Endothelial cell of umbilical vein (primary cell): ENCODE measurements at regions not wholly inside any gene's neighbourhood (a gene's known extent, or its start where the extent isn't known, plus 50 kb on each side); places are given as distances from the start of the nearest gene placed in this dataset.

Experiments
- BruUV-seq: library from RNA; stranded (reverse); fragments of 400-500 nt; replicated peaks from 2 replicates; lab custom pipeline; 2021; lab: Mats Ljungman, UMichigan
- CTCF ChIA-PET: fragments of 300-600, 350-600 bp; sonication (Branson Sonifier 250); formaldehyde crosslinking; loops from one replicate; lab custom pipeline; 2021; ENCODE audit warnings: antibody characterized with exemption, inconsistent platforms; lab: Charles Lee
- POLR2A ChIA-PET: fragments of 300-600, 350-600 bp; sonication (Branson Sonifier 250); formaldehyde crosslinking; loops from one replicate; lab custom pipeline; 2021; ENCODE audit warnings: antibody characterized with exemption, inconsistent platforms; lab: Charles Lee
- DNase-seq: peaks from one replicate; pipeline ENCODE4 v3.0.0-alpha.2; 2011; ENCODE audit warnings: low read depth, low spot score
- FAIRE-seq: peaks from 2 replicates; lab custom pipeline; 2011; peaks lifted over from hg19 to GRCh38; lab: Jason Lieb, UNC
- H2AFZ ChIP-seq: 2 replicates; pipeline ENCODE4 v1.6.0; 2012; ENCODE audit warnings: low read depth, low read length, control low read depth, inconsistent platforms
- H3K27ac ChIP-seq: 2 replicates; pipeline ENCODE4 v1.5.1; 2011; ENCODE audit warnings: low read depth, mild to moderate bottlenecking, control low read depth, low read length, moderate library complexity; ENCODE audit not compliant: insufficient read depth
- H3K27me3 ChIP-seq, 2 experiments: 2 replicates each; pipeline versions ENCODE4 v1.6.0 to v1.6.1; 2011; ENCODE audit warnings: low read length in 2 of 2, mixed read lengths in 1 of 2; ENCODE audit not compliant: control insufficient read depth in 2 of 2, insufficient read depth in 2 of 2
- H3K36me3 ChIP-seq, 2 experiments: 2 replicates in 1 of 2; 3 replicates in 1 of 2; pipeline ENCODE4 v1.5.1; 2011; ENCODE audit warnings: low read length in 2 of 2, mild to moderate bottlenecking in 1 of 2, moderate library complexity in 1 of 2; ENCODE audit not compliant: control insufficient read depth in 2 of 2, insufficient read depth in 2 of 2; ENCODE audit errors: extremely low read depth in 1 of 2
- H3K4me1 ChIP-seq: 3 replicates; pipeline ENCODE4 v1.5.1; 2011; ENCODE audit warnings: mild to moderate bottlenecking, low read length; ENCODE audit not compliant: control insufficient read depth, insufficient read depth; ENCODE audit errors: extremely low read depth
- H3K4me2 ChIP-seq: 2 replicates; pipeline ENCODE4 v1.6.1; 2011; ENCODE audit warnings: low read length, control low read depth, mixed read lengths; ENCODE audit not compliant: insufficient read depth
- H3K4me3 ChIP-seq, 3 experiments: fragments of 200-600 bp in 1 of 3; sonication (generic), shearing (Covaris generic) in 1 of 3; replicated peaks in 1 of 3; 2 replicates each; pipeline ENCODE4 v1.5.1; 2011 to 2016; ENCODE audit warnings: control low read depth in 3 of 3, low read length in 3 of 3, mild to moderate bottlenecking in 2 of 3, inconsistent platforms in 1 of 3, low read depth in 1 of 3, moderate library complexity in 1 of 3; ENCODE audit not compliant: insufficient read depth in 1 of 3
- H3K79me2 ChIP-seq: 2 replicates; pipeline ENCODE4 v1.6.0; 2012; ENCODE audit warnings: low read length, inconsistent platforms; ENCODE audit not compliant: control insufficient read depth, insufficient read depth
- H3K9ac ChIP-seq: replicated peaks from 2 replicates; pipeline ENCODE3; 2011; ENCODE audit warnings: low read length, control low read depth; ENCODE audit not compliant: insufficient read depth; ENCODE audit errors: extremely low read depth
- H3K9me1 ChIP-seq: replicated peaks from 3 replicates; pipeline ENCODE4 v1.6.0; 2011; ENCODE audit warnings: mild to moderate bottlenecking, low read length; ENCODE audit not compliant: control insufficient read depth, insufficient read depth; ENCODE audit errors: extremely low read depth
- H3K9me3 ChIP-seq: replicated peaks from 2 replicates; pipeline ENCODE4 v1.5.1; 2012; ENCODE audit warnings: low read length, inconsistent platforms; ENCODE audit not compliant: control insufficient read depth, insufficient read depth
- H4K20me1 ChIP-seq: replicated peaks from 2 replicates; pipeline ENCODE3; 2011; ENCODE audit warnings: mild to moderate bottlenecking, low read length; ENCODE audit not compliant: control insufficient read depth, insufficient read depth; ENCODE audit errors: extremely low read depth
- EZH2 ChIP-seq: IDR thresholded peaks from 2 replicates; pipeline ENCODE4 v1.6.1; 2012; ENCODE audit warnings: borderline replicate concordance, low read depth, mild to moderate bottlenecking, moderate library complexity, low read length, inconsistent platforms; ENCODE audit not compliant: severe bottlenecking
- FOS ChIP-seq: IDR thresholded peaks from 2 replicates; pipeline ENCODE4 v1.6.1; 2011; ENCODE audit warnings: mild to moderate bottlenecking, low read length, moderate library complexity, borderline replicate concordance; ENCODE audit not compliant: insufficient read depth
- GATA2 ChIP-seq: IDR thresholded peaks from 2 replicates; pipeline ENCODE4 v1.7.0; 2011; ENCODE audit warnings: low read depth, mild to moderate bottlenecking, moderate library complexity, mixed read lengths, low read length; ENCODE audit not compliant: insufficient read length, insufficient read depth
- JUN ChIP-seq: IDR thresholded peaks from 2 replicates; pipeline ENCODE4 v1.6.1; 2011; ENCODE audit warnings: borderline replicate concordance, low read depth; ENCODE audit not compliant: insufficient read length, insufficient read depth
- MYC ChIP-seq: IDR thresholded peaks from one replicate; pipeline ENCODE4 v1.6.1; 2011; ENCODE audit warnings: mild to moderate bottlenecking, low read depth, low read length
- POLR2A ChIP-seq: IDR thresholded peaks from 2 replicates; pipeline ENCODE4 v1.6.1; 2012; ENCODE audit warnings: low read depth, mild to moderate bottlenecking, control low read depth, low read length
- POLR2AphosphoS5 ChIP-seq: IDR thresholded peaks from 2 replicates; pipeline ENCODE4 v1.6.1; 2012; ENCODE audit warnings: low read depth, mild to moderate bottlenecking, control low read depth, low read length, moderate library complexity; ENCODE audit not compliant: insufficient read depth
- dilution Hi-C: fragments of 300-500 bp; cut with MboI; formaldehyde crosslinking; loops from one replicate; pipeline ENCODE4 v1.15.0; 2019; ENCODE audit warnings: low sequenced_read_pairs; ENCODE audit not compliant: extremely low pct_ligation_motif_present
- intact Hi-C: fragments of 100-400 bp; cut with micrococcal nuclease; formaldehyde crosslinking; loops from one replicate; pipeline ENCODE4 v1.10.0; 2022
- TF ChIP-seq, protein P1 (sequence below): IDR thresholded peaks from 2 replicates; pipeline ENCODE4 v1.6.1; 2011; ENCODE audit not compliant: insufficient read depth, insufficient read length
- TF ChIP-seq, protein P2 (sequence below), 2 donors: IDR thresholded peaks; 1 replicate in 1 of 2; 2 replicates in 1 of 2; pipeline ENCODE4 v1.5.1; 2011; ENCODE audit warnings: low read length in 2 of 2, mild to moderate bottlenecking in 2 of 2, moderate library complexity in 2 of 2, control low read depth in 1 of 2, inconsistent platforms in 1 of 2, low read depth in 1 of 2; ENCODE audit not compliant: insufficient read depth in 1 of 2; ENCODE audit errors: extremely low read depth in 1 of 2

GRCh38 chr1:217189362-217189761, 441.5 kb downstream of the GPATCH2 start:
- Histone ChIP-seq H2AFZ (no peak overlapping the region), H3K27me3 (no peaks in the 10 kb centered on the region), H3K27ac (no peak overlapping the region), H3K4me2 (no peak overlapping the region), H3K9me1 (no peaks in the 10 kb centered on the region), H3K9ac (no peak overlapping the region), H3K79me2 (no peaks in the 10 kb centered on the region), H4K20me1 (no peaks in the 10 kb centered on the region), H3K4me1 (no peaks in the 10 kb centered on the region), H3K36me3 (no peaks in the 10 kb centered on the region), H3K9me3 (peaks cover under 1% of the 10 kb centered on the region), H3K4me3 (no peak overlapping the region)
- DNase-seq (no peak), FAIRE-seq (no peak)
- TF ChIP-seq POLR2A (no peak), POLR2AphosphoS5 (no peak), GATA2 (no peak), MYC (no peak), EZH2 (no peak), JUN (no peak), FOS (no peak)
- TF ChIP-seq, protein P1, sequence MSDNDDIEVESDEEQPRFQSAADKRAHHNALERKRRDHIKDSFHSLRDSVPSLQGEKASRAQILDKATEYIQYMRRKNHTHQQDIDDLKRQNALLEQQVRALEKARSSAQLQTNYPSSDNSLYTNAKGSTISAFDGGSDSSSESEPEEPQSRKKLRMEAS, result no peak
- TF ChIP-seq, protein P2, sequence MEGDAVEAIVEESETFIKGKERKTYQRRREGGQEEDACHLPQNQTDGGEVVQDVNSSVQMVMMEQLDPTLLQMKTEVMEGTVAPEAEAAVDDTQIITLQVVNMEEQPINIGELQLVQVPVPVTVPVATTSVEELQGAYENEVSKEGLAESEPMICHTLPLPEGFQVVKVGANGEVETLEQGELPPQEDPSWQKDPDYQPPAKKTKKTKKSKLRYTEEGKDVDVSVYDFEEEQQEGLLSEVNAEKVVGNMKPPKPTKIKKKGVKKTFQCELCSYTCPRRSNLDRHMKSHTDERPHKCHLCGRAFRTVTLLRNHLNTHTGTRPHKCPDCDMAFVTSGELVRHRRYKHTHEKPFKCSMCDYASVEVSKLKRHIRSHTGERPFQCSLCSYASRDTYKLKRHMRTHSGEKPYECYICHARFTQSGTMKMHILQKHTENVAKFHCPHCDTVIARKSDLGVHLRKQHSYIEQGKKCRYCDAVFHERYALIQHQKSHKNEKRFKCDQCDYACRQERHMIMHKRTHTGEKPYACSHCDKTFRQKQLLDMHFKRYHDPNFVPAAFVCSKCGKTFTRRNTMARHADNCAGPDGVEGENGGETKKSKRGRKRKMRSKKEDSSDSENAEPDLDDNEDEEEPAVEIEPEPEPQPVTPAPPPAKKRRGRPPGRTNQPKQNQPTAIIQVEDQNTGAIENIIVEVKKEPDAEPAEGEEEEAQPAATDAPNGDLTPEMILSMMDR (IDR thresholded peaks at IDR 0.05; ENCODE audit: extremely low read depth in 1 of 2, insufficient read depth in 1 of 2, low read depth in 1 of 2, low read length in 2 of 2), result no peak
- BruUV-seq, result no TSS peak
- CTCF ChIA-PET, result no interaction called here
- POLR2A ChIA-PET, result no interaction called here
- intact Hi-C loops (no loop called here), dilution Hi-C loops (no loop called here)
